ENCODE measurements at regions not wholly inside any gene's neighbourhood (a gene's known extent, or its start where the extent isn't known, plus 50 kb on each side); places are given as distances from the start of the nearest gene placed in this dataset.

DNA sequence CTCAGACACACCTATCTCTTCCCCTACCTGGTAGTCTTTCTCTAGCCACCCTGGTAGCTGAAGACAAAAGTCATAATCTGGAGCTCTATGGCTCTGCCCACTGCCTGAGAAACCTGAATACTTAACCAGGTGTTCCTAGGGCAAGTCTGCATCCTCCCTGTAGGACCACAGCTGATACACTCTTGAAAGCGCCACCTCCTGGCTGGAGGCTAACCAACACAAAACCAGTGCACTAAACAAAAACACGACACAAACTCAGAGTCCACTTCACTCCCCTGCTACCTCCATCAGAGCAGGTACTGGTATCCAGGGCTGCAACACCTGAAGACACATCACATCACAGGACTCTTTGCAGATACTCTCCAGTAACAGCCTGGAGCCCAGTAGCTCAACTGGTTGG lies 84.6 kb upstream of the ANXA1 start:
- H3K4me1 ChIP-seq = no peaks in the 10 kb centered on the region

DNA sequence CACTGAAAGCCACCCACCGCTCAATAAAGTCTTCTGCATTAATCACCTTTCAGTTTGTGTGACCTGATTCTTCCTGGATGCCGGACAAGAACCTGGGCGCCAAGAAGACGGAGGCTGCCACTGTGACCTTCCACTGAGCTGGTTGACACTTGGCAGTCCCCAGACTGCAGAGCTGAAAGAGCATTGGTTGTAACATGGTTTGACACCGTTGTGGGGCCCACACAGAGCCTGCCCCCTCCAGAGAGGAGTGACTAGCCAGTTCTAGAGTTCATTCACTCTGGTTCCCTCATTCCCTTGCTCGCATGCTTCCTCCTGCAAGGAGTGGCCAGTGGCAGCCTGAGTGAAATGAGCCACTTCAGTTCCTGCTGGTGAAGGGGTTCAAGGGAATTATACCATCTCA lies 86.2 kb upstream of the ANXA1 start:
- intact Hi-C loops (cut with DNase I) = no loop called here
- H3K9me3 ChIP-seq = no peaks in the 10 kb centered on the region
- TF ChIP-seq, protein P1, sequence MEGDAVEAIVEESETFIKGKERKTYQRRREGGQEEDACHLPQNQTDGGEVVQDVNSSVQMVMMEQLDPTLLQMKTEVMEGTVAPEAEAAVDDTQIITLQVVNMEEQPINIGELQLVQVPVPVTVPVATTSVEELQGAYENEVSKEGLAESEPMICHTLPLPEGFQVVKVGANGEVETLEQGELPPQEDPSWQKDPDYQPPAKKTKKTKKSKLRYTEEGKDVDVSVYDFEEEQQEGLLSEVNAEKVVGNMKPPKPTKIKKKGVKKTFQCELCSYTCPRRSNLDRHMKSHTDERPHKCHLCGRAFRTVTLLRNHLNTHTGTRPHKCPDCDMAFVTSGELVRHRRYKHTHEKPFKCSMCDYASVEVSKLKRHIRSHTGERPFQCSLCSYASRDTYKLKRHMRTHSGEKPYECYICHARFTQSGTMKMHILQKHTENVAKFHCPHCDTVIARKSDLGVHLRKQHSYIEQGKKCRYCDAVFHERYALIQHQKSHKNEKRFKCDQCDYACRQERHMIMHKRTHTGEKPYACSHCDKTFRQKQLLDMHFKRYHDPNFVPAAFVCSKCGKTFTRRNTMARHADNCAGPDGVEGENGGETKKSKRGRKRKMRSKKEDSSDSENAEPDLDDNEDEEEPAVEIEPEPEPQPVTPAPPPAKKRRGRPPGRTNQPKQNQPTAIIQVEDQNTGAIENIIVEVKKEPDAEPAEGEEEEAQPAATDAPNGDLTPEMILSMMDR (IDR thresholded peaks at IDR 0.05) = no peak
- ATAC-seq (no peak), DNase-seq (no peak)
- no peaks in the 10 kb centered on the region for H3K4me1 ChIP-seq
- no peak overlapping the region for H3K4me3 ChIP-seq
- no peaks in the 10 kb centered on the region for H3K27me3 ChIP-seq
- H3K36me3 ChIP-seq = no peaks in the 10 kb centered on the region
- no peak overlapping the region for H3K27ac ChIP-seq

More for the DNA sequence above, 84.6 kb upstream of the ANXA1 start:
- TF ChIP-seq, protein P1 (IDR thresholded peaks at IDR 0.05) = no peak
- intact Hi-C loops (cut with DNase I) = no loop called here
- Histone ChIP-seq H3K27me3 (no peaks in the 10 kb centered on the region), H3K36me3 (no peaks in the 10 kb centered on the region), H3K9me3 (no peaks in the 10 kb centered on the region), H3K4me3 (no peak overlapping the region), H3K27ac (no peak overlapping the region)
- ATAC-seq (no peak), DNase-seq (no peak)

DNA sequence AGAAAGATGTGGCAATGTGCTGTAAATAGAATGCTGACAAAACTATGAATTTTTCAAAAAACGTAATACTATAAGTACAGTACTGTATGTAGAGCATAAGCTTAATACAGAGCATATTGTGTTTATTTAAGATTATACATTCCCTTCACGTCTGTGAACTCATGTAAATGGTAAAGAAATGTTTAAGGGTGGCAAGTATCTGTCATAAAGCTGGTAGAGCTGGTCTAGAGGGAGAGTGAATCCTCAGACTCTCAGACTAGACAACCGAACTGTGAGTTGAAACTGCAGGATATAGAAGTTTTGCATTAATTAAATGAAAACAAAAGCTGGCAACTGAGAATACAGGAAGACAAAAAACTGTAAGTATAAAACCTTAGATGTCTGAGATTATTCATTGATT lies 87.3 kb upstream of the ANXA1 start:
- Histone ChIP-seq H3K27ac (no peak overlapping the region), H3K27me3 (no peaks in the 10 kb centered on the region), H3K36me3 (no peaks in the 10 kb centered on the region), H3K4me3 (no peak overlapping the region), H3K9me3 (no peaks in the 10 kb centered on the region), H3K4me1 (no peaks in the 10 kb centered on the region)
- TF ChIP-seq, protein P1 (IDR thresholded peaks at IDR 0.05) = no peak
- ATAC-seq (no peak), DNase-seq (no peak)
- intact Hi-C loops (cut with DNase I) = no loop called here

GRCh38 chr9:73061146-73061545 lies 90.5 kb upstream of the ANXA1 start:
- no peaks in the 10 kb centered on the region for H3K9me3 ChIP-seq
- H3K27ac ChIP-seq = no peak overlapping the region
- ATAC-seq (no peak), DNase-seq (no peak)
- no peaks in the 10 kb centered on the region for H3K4me1 ChIP-seq
- H3K4me3 ChIP-seq = no peak overlapping the region
- TF ChIP-seq, protein P1 (IDR thresholded peaks at IDR 0.05) = no peak
- H3K27me3 ChIP-seq = no peaks in the 10 kb centered on the region
- intact Hi-C loops (cut with DNase I) = no loop called here
- no peaks in the 10 kb centered on the region for H3K36me3 ChIP-seq

DNA sequence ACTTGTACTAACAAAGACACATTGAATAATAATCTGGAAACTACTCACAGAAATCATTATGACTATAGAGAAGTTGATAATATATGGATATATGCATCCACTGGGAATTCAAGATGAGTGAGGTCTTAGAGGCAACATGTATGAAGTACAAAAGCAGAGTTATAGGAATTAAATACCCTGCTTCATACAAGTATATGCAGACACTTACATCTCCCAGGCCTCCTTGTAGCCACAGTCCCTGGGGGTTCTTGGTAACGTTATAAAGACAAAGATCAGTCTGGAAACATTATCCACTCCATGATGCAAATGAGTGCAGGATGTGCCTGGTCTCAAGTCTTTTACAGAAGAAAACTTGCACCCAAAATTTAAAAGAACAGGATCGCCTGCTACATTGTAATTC lies 92.4 kb upstream of the ANXA1 start:
- Histone ChIP-seq H3K36me3 (no peaks in the 10 kb centered on the region), H3K27ac (no peak overlapping the region), H3K4me1 (no peaks in the 10 kb centered on the region), H3K9me3 (no peaks in the 10 kb centered on the region), H3K27me3 (no peaks in the 10 kb centered on the region), H3K4me3 (no peak overlapping the region)
- intact Hi-C loops (cut with DNase I) = no loop called here
- ATAC-seq = no peak
- TF ChIP-seq, protein P1 (IDR thresholded peaks at IDR 0.05) = no peak
- no peak for DNase-seq
